SIG-M5 treated with dmso at 0.1 percent for 504 hours (cell line): ENCODE measurements at regions not wholly inside any gene's neighbourhood (a gene's known extent, or its start where the extent isn't known, plus 50 kb on each side); places are given as distances from the start of the nearest gene placed in this dataset.
"Not testable (repeated sequence)": the region's sequence is repeated elsewhere in the genome, so short reads cannot be mapped to it uniquely, and the experiment has no call there.

Experiments used
- DNase-seq: peaks from one replicate; lab custom pipeline; 2025; ENCODE audit not compliant: unreplicated experiment; lab: John Stamatoyannopoulos, UW

GRCh38 chr17:13659051-13659450 lies 57.3 kb upstream of the HS3ST3A1 start:
- not testable (repeated sequence) for DNase-seq

GRCh38 chr17:13665872-13666635 lies 64.3 kb upstream of the HS3ST3A1 start:
- no peak for DNase-seq

GRCh38 chr17:13671341-13671740 lies 69.6 kb upstream of the HS3ST3A1 start:
- DNase-seq, result no peak

DNA sequence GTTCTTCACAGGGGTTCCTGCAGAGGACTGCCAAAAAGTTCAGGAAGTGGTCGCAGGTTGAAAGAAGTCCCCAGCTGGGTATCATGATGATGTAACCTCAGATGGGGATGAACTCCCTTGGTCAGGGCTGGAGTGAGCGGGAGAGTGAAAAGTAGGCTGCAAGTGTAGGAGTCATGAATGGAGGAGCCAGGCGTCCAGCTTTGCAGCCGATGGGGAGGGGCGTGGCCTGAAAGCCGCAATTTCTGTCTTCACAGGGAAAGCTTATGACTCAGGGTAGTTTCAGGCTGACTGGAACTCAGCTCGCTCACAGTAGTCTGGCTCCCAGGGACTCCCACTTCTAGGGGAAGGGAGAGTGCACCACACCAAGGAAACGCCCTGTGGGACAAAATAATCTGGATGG lies 70.0 kb upstream of the HS3ST3A1 start:
- no peak for DNase-seq

- DNase-seq, result no peak
Measured at GRCh38 chr17:13678361-13678760, 76.6 kb upstream of the HS3ST3A1 start.

DNA sequence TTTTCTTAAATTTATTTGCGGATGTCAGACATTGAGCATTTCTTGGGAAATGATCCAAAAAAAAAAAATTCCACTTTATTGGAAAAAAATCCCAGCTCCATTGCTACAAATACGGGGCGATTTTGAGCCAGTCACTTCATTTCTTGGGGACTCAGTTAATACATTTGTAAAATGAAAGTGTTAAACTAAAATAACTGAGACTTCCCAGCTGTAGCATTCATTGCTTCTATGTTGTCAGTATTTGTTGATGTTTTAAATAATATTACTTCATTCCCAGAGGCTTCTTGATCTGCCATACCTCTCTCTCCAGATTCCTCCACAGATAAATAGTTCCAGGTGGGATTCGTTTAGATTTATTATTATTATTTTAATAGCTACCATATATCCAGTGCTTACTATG lies 77.1 kb upstream of the HS3ST3A1 start:
- DNase-seq, result no peak

DNA sequence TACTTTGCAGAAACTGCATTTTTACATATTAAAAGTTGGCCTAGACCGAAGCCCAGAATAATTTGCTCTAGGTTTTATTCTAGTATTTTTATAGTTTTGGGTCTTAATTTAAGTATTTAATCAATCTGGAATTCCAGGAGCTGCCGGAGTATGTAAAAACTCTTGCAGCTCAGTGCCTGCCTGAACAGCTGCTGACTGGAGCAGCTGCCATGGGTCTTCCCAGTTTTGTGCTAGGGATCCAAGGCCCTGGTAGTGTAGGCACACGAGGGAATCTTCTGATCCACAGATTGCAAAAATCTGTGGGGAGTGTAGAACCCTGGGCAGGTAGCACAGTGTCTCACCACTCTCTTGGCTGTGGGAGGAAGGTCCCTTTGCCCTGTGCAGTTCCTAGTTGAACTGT lies 87.0 kb upstream of the HS3ST3A1 start:
- no peak for DNase-seq

DNA sequence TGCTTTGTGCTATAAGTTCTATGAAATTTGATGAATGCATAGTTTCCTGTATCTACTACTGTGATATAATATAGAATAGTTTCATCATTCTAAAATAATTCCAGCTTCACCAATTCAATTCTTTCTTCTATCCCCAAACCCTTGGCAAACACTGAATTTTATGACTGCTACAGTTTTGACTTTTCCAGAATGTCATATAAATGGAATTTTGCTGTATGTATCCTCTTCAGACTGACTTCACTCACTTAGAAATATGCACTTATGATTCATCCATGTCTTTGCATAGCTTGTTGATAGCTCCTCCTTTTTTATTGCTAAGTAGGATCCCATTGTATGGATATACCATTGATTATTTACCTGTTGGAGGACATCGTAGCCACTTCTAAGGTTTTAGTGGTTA lies 89.1 kb upstream of the HS3ST3A1 start:
- DNase-seq, result no peak

GRCh38 chr17:13694934-13695333 lies 93.2 kb upstream of the HS3ST3A1 start:
- DNase-seq, result no peak

DNA sequence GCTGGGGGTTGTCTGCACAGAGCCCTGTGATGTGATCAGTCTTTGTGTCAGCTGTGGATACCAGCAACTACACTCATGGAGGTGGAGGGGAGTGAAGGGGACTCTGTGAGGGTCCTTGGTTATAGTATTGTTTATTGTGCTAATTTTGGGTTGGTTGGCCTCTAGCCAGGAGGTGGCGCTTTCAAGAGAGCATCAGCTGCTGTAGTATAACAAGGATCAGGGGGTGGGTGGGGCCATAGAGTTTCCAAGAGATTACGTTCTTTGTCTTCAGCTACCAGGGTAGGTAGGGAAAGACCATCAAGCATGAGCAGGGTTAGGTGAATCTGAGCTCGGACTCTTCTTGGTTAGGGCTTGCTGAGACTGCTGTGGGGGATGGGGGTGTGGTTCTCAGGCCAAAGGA lies 97.1 kb upstream of the HS3ST3A1 start:
- no peak for DNase-seq

GRCh38 chr17:13699261-13699660 lies 97.5 kb upstream of the HS3ST3A1 start:
- no peak for DNase-seq

GRCh38 chr17:13702266-13702665 lies 100.5 kb upstream of the HS3ST3A1 start:
- DNase-seq, result no peak

GRCh38 chr17:13704333-13704732 lies 102.6 kb upstream of the HS3ST3A1 start:
- no peak for DNase-seq

- no peak for DNase-seq
Measured at GRCh38 chr17:13705221-13705620, 103.5 kb upstream of the HS3ST3A1 start.

DNA sequence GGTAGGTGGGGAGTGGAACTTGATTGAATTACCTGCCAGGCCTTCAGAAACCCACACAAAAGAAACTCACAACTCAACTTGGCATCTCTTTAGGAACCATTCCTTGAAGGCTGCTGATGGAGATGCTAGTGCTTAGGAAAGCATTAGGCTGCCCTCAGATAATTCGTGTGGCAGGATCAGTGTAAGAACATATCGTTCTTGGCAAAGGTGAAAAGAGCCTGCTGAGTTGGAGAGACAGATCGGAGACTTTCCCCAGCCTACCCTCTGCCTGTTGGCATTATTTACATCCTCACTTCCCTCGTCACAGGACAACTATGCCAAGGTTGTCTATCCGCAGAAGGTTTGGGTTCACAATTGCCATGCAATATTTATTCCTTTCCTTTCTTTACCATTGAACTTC lies 120.0 kb upstream of the HS3ST3A1 start:
- DNase-seq, result no peak

DNA sequence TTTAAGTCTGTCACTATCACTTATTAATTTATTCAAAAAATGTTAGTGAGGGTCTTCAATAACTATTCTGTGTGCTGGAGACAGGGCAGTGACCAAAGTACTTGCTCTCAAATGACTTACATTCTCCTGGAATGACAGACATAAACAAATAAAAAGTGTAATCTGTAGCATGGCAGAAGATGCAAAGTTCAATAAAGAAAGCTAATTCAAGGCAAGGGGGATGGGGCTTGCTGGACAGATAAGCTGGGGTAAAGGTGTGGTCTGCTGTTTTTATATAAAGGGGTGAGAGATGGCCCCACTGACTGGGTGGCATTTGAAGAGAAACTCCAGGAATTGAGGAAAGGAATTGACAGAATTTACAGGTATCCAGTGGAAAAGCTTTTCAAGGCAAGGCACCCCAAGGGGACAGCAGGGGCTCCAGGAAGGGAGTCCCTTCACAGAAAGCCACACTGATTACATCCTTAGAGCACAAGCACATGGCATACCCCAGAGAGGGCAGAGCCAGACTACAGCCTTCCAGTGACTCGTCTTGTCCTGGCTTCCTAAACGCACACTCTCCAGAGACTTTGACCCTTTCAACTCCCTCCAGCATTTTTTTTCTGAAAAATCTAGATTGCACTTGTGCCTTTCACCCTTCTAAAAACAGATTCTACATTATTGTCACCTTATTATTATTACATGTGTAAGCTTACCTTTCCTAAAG lies 123.7 kb upstream of the HS3ST3A1 start:
- DNase-seq, result no peak

- peak; percentile 3 for DNase-seq
Measured at GRCh38 chr17:13727441-13728171, 125.9 kb upstream of the HS3ST3A1 start.

GRCh38 chr17:13728781-13729180 lies 127.1 kb upstream of the HS3ST3A1 start:
- DNase-seq, result no peak

DNA sequence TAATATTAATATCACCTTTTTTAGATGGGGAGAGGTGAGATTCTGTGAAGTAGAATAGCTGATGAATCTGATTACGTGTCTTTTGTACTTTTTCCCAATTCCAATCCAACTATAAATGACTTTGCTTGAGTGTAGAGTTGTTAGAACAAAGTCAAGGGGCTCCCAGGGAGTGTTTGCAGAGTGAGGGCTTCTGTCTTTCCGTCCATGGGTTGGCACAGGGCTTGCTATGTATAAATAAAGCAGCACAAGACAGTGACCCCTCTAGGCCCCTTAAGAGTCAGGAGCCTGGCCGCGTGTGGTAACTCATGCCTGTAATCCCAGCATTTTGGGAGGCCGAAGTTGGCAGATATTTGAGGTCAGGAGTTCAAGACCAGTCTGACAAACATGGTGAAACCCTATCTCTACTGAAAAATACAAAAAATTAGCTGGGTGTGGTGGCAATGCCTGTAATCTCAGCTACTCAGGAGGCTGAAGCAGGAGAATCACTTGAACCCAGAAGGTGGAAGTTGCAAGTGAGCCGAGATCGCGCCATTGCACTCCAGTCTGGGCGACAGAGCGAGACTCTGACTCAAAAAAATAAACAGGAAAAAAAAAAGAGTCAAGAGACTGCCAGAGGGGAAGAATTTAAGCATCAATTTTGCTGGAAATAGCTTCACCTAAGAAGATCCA lies 127.9 kb upstream of the HS3ST3A1 start:
- DNase-seq, result no peak

DNA sequence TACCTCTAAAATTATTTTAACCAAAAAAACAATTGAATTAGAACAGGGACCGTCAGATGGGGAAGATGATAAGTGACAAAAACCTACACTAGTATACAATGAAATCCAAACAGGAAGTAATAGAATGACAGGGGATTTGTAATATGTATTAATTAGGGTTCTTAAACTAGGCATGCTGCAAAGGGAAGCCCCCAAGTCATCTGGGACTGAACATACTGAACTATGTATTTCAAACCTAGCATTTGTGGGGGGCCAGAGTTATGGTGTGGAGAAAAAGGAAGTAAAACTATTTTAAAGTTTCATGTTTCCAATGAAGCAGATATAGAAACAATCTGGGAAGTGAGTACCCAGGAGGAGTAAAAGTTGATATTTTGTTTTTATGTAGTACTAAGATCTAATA lies 133.2 kb upstream of the HS3ST3A1 start:
- DNase-seq, result no peak

- DNase-seq, result no peak
Measured at GRCh38 chr17:13735444-13735843, 133.7 kb upstream of the HS3ST3A1 start.
